Ovary (tissue), 7 donors: ENCODE measurements at regions not wholly inside any gene's neighbourhood (a gene's known extent, or its start where the extent isn't known, plus 50 kb on each side); places are given as distances from the start of the nearest gene placed in this dataset.

ENCODE experiments used
- DNase-seq, 5 donors: peaks; one replicate each; pipeline ENCODE4 v3.0.0-alpha.2; 2019 to 2020
- H3K27ac ChIP-seq, 2 donors: fragments of 200-600 bp; one replicate each; pipeline versions ENCODE4 v1.5.1 to v1.8.0; 2019 to 2022
- H3K27me3 ChIP-seq: fragments of 200-600 bp; one replicate; pipeline ENCODE4 v1.8.0; 2022
- H3K36me3 ChIP-seq: fragments of 200-600 bp; sonication (generic); one replicate; pipeline ENCODE4 v1.5.1; 2019
- H3K4me1 ChIP-seq: one replicate; pipeline ENCODE4 v1.8.1; 2013; ENCODE audit warnings: mild to moderate bottlenecking, moderate library complexity; ENCODE audit not compliant: insufficient read depth
- H3K4me3 ChIP-seq: fragments of 200-600 bp; sonication (generic); one replicate; pipeline ENCODE4 v1.5.1; 2017
- H3K9me3 ChIP-seq, 2 donors: fragments of 200-600 bp in 1 of 2; sonication (generic) in 1 of 2; one replicate each; pipeline versions ENCODE4 v1.5.1 to v1.8.1; 2013 to 2019; ENCODE audit warnings: mild to moderate bottlenecking in 1 of 2, moderate library complexity in 1 of 2
- CTCF ChIP-seq, 3 donors: fragments of 450-650 bp in 2 of 3; fragments of 200-600 bp in 1 of 3; IDR thresholded peaks; one replicate each; pipeline versions ENCODE4 v1.5.1 to v1.8.0; 2016 to 2022; ENCODE audit warnings: antibody characterized with exemption in 3 of 3, mild to moderate bottlenecking in 1 of 3
- EP300 ChIP-seq: sonication (generic); formaldehyde crosslinking; IDR thresholded peaks from one replicate; pipeline ENCODE4 v1.6.1; 2017; ENCODE audit warnings: antibody characterized with exemption
- POLR2A ChIP-seq: fragments of 450-650 bp; IDR thresholded peaks from one replicate; pipeline ENCODE4 v1.6.1; 2017; ENCODE audit warnings: antibody characterized with exemption, mild to moderate bottlenecking, moderate library complexity
- whole genome bisulfite sequencing, 3 donors: extraction: QIAGEN DNeasy Blood & Tissue Kit in 1 of 3; methylation state at CpG; one replicate each; pipeline versions ENCODE4 v1.1.5 to v1.1.7; 2013 to 2017; 5-methylcytosine and 5-hydroxymethylcytosine counted together
- intact Hi-C, 4 donors: fragments of 100-400 bp; cut with DNase I; formaldehyde crosslinking; loops; one replicate each; pipeline versions ENCODE4 v1.11.0 to v1.15.1; 2022 to 2023
- donor health status: DM: no; HTN: no; CAD: no; lungs with moderate emphysema.
- donor health status: DM: no; HTN: no; CAD: no.
- donor health status: Bipolar disorder and iron deficiency.
- donor health status: DM: no; HTN: no; CAD: no.
- donor health status: DM: yes; HTN: yes; CAD: no.

GRCh38 chr9:88037285-88037845 lies 63.0 kb upstream of the CDK20 start:
- no peak overlapping the region for H3K4me3 ChIP-seq
- no peak overlapping the region for H3K27ac ChIP-seq
- no peak for TF ChIP-seq POLR2A
- TF ChIP-seq CTCF (IDR thresholded peaks at IDR 0.05): no peak
- no peak for TF ChIP-seq EP300
- no peaks in the 10 kb centered on the region for H3K36me3 ChIP-seq
- no peaks in the 10 kb centered on the region for H3K27me3 ChIP-seq
- no peaks in the 10 kb centered on the region for H3K9me3 ChIP-seq
- intact Hi-C loops: no loop called here
- no peaks in the 10 kb centered on the region for H3K4me1 ChIP-seq
- WGBS, 3 donors: 89 to 95% (median 93%) methylated on average over 3 of the region's 3 CpGs
- DNase-seq: no peak

- Histone ChIP-seq H3K36me3 (no peaks in the 10 kb centered on the region), H3K9me3 (no peaks in the 10 kb centered on the region), H3K4me1 (no peaks in the 10 kb centered on the region), H3K27me3 (no peaks in the 10 kb centered on the region), H3K27ac (no peak overlapping the region), H3K4me3 (no peak overlapping the region)
- intact Hi-C loops: loop anchor here in 1 of 4 donors (1.0 kb wide), 1 partner anchor 17 kb away; no protein-coding TSS in a partner anchor
- DNase-seq: no peak
- 89 to 97% (median 90%) methylated on average over 4 of the region's 4 CpGs for WGBS, 3 donors
- TF ChIP-seq EP300 (no peak), POLR2A (no peak), CTCF (IDR thresholded peaks at IDR 0.05) (no peak)
Measured at GRCh38 chr9:88034964-88035363, 60.6 kb upstream of the CDK20 start.

GRCh38 chr9:88033359-88033702 lies 59.0 kb upstream of the CDK20 start:
- Histone ChIP-seq H3K4me1 (no peaks in the 10 kb centered on the region), H3K27me3 (no peaks in the 10 kb centered on the region), H3K27ac (no peak overlapping the region), H3K9me3 (no peaks in the 10 kb centered on the region), H3K36me3 (no peaks in the 10 kb centered on the region), H3K4me3 (no peak overlapping the region)
- WGBS, 3 donors: 69 to 71% (median 71%) methylated on average over 3 of the region's 3 CpGs
- intact Hi-C loops: no loop called here
- no peak for DNase-seq
- TF ChIP-seq POLR2A: no peak
- TF ChIP-seq CTCF (IDR thresholded peaks at IDR 0.05): no peak
- no peak for TF ChIP-seq EP300

- no peak for DNase-seq
- TF ChIP-seq POLR2A: no peak
- no peak for TF ChIP-seq CTCF (IDR thresholded peaks at IDR 0.05)
- TF ChIP-seq EP300: no peak
- no peaks in the 10 kb centered on the region for H3K36me3 ChIP-seq
- H3K4me1 ChIP-seq: no peaks in the 10 kb centered on the region
- no peak overlapping the region for H3K4me3 ChIP-seq
- intact Hi-C loops: no loop called here
- 91 to 92% (median 91%) methylated on average over 2 of the region's 2 CpGs for WGBS, 3 donors
- no peak overlapping the region for H3K27ac ChIP-seq
- no peaks in the 10 kb centered on the region for H3K27me3 ChIP-seq
- H3K9me3 ChIP-seq: no peaks in the 10 kb centered on the region
Measured at GRCh38 chr9:88028338-88028737, 54.0 kb upstream of the CDK20 start.
